ENCODE measurements at regions not wholly inside any gene's neighbourhood (a gene's known extent, or its start where the extent isn't known, plus 50 kb on each side); places are given as distances from the start of the nearest gene placed in this dataset.

DNA sequence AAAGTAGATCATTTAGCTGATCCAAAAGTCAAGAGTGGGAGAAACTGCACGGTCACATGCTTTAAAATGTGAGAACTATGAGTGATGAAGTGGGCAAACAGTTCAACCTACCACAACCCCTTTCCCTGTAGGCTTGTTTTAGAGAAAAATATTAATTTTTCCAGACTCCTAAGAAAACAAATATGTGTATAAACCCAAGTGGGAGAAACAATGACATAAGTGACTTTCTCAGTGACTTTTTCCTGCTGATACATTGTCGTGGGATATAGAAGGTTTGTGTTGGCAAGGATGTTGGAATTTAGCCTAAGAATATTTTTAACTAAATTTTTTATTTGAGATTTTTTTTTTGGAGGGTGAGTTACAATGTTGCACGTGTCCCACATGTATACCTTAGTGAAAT lies 321.7 kb downstream of the FIGN start:
- H3K4me3 ChIP-seq (ENCODE audit: low read depth, low read length), result no peak overlapping the region
- TF ChIP-seq, protein P1, sequence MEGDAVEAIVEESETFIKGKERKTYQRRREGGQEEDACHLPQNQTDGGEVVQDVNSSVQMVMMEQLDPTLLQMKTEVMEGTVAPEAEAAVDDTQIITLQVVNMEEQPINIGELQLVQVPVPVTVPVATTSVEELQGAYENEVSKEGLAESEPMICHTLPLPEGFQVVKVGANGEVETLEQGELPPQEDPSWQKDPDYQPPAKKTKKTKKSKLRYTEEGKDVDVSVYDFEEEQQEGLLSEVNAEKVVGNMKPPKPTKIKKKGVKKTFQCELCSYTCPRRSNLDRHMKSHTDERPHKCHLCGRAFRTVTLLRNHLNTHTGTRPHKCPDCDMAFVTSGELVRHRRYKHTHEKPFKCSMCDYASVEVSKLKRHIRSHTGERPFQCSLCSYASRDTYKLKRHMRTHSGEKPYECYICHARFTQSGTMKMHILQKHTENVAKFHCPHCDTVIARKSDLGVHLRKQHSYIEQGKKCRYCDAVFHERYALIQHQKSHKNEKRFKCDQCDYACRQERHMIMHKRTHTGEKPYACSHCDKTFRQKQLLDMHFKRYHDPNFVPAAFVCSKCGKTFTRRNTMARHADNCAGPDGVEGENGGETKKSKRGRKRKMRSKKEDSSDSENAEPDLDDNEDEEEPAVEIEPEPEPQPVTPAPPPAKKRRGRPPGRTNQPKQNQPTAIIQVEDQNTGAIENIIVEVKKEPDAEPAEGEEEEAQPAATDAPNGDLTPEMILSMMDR (IDR thresholded peaks at IDR 0.05; ENCODE audit: control insufficient read depth, extremely low read depth, insufficient read depth), result no peak
- DNase-seq (ENCODE audit: low read depth), result no peak

DNA sequence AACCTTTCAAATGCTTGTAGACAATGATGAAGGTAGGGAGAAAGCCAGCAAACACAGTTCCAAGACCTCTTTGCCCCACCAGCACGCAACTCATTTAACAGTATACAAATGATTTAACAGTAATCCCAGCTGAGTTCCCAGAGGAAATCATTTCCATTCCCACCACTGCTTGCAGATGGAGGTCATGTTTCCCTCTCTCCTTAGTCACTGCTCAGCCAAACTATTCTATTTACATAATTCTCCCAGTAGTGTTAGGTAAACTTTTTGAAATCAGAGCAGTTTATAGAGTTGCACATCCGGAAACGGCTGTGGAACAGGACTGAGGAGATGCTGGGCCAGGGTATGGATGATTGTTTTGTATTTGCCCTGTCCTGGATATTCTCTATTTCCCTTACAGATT lies 328.5 kb downstream of the FIGN start:
- peak; percentile 68 for DNase-seq (ENCODE audit: low read depth)
- TF ChIP-seq, protein P1 (IDR thresholded peaks at IDR 0.05; ENCODE audit: control insufficient read depth, extremely low read depth, insufficient read depth), result no peak
- H3K4me3 ChIP-seq (ENCODE audit: low read depth, low read length), result peak overlapping the region; percentile 15; the same call in 1 of the 2 replicates

DNA sequence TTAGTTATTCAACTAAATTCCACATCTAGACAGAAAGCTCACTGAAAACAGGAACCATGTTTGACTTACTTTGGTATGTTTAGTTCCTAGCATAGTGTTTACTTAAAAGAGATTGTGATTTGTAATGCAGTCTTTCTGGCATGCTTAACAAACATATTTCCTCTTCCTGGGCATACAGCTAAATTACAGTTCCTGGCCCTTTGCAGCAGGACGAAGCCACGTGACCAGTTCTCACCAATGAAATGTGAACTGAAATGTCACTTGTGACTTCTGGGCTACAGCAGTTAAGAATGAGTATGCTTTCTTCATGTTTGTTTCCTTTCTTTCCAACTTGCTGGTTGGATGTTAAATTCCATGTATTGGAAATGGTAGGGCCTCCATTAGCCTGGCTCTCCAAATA lies 330.5 kb downstream of the FIGN start:
- TF ChIP-seq, protein P1 (IDR thresholded peaks at IDR 0.05; ENCODE audit: control insufficient read depth, extremely low read depth, insufficient read depth), result no peak
- DNase-seq (ENCODE audit: low read depth), result peak; percentile 10
- no peak overlapping the region for H3K4me3 ChIP-seq (ENCODE audit: low read depth, low read length)

DNA sequence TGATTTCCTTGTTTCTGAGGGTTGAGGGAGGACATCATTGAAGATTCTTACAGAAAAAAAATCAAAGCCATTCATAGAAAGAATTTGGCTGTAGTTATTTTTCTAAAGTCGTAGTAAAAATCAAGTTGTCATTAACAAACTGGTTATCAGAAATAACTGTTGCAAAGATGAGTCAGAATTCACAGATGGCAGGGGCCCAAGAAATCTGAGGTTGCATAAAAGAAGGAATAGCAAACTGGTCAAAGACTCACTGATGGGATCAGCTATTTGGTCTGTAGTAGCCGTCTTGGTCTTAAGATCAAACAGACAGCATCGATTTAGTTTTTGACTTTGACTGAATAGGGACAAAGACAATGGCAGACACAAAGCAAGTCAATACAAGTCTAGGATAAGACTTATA lies 334.3 kb downstream of the FIGN start:
- no peak overlapping the region for H3K4me3 ChIP-seq (ENCODE audit: low read depth, low read length)
- TF ChIP-seq, protein P1 (IDR thresholded peaks at IDR 0.05; ENCODE audit: control insufficient read depth, extremely low read depth, insufficient read depth), result no peak
- DNase-seq (ENCODE audit: low read depth), result no peak

DNA sequence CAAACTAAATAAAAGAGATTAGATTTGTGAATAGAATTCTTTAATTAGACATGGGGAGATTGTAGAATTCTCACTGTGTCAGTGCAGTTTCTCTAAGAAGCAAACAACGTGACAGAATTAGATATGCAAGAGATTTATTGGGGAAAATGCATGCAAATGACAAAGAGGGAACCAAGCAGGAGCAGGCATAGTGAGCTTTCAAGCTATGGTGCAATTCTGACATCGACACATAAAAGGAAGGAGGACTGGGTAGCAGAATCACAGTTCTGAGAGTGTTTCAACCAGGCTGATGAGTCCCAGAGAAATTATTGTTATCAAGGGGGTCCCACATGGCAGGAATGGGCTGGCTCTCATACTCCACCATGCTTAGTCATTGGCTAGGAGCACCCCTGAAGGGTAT lies 338.4 kb downstream of the FIGN start:
- DNase-seq (ENCODE audit: low read depth), result no peak
- TF ChIP-seq, protein P1 (IDR thresholded peaks at IDR 0.05; ENCODE audit: control insufficient read depth, extremely low read depth, insufficient read depth), result no peak
- H3K4me3 ChIP-seq (ENCODE audit: low read depth, low read length), result no peak overlapping the region

DNA sequence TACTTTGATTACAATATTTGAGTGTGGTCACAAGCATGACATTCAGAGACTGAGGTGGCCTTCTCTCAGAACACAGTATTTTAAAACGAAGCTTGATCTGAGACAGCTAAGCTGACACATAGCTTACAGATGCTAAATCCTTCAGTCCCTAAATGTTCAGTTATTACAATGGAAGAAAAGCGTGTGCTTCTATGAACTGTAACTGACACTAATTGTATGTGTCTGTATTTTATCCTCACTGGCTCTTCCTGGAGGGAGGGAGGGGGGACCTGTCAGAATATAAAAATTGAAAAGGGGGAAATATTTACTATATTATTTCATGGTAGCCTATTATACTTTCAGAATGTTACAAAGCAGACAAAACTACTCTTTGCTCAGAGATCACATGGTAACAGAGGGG lies 340.2 kb downstream of the FIGN start:
- DNase-seq (ENCODE audit: low read depth), result no peak
- H3K4me3 ChIP-seq (ENCODE audit: low read depth, low read length), result no peak overlapping the region
- TF ChIP-seq, protein P1 (IDR thresholded peaks at IDR 0.05; ENCODE audit: control insufficient read depth, extremely low read depth, insufficient read depth), result no peak

DNA sequence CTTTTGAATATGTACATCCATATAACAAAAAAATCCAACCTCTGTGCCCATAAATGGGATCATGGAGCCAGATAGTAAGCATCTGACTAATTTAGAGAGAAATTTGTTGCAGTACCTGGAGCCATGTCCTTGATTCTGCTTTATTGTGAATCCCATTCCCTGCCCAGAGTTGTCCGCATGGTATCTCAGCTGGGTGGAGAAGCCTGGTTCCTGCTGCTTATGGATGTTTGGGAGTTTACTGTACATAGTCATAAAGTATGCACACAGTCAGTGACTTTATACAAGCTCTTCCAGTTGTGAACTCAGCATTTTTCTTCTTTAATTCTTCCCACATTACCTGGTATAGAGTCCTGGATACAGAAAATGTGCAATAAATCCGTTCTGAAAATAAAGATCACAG lies 346.0 kb downstream of the FIGN start:
- TF ChIP-seq, protein P1 (IDR thresholded peaks at IDR 0.05; ENCODE audit: control insufficient read depth, extremely low read depth, insufficient read depth), result no peak
- H3K4me3 ChIP-seq (ENCODE audit: low read depth, low read length), result no peak overlapping the region
- peak; percentile 48 for DNase-seq (ENCODE audit: low read depth)
